ENCODE measurements at regions not wholly inside any gene's neighbourhood (a gene's known extent, or its start where the extent isn't known, plus 50 kb on each side); places are given as distances from the start of the nearest gene placed in this dataset.

GRCh38 chr6:109295109-109295773 lies 87.0 kb downstream of the CD164 start:
- no peak for DNase-seq

GRCh38 chr6:109292983-109293586 lies 89.2 kb downstream of the CD164 start:
- DNase-seq: no peak

GRCh38 chr6:109292420-109292819 lies 89.8 kb downstream of the CD164 start:
- DNase-seq: no peak

GRCh38 chr6:109291902-109292301 lies 90.4 kb downstream of the CD164 start:
- DNase-seq: no peak

- no peak for DNase-seq
Observed at GRCh38 chr6:109290143-109290931, 91.9 kb downstream of the CD164 start.

GRCh38 chr6:109285366-109285765 lies 96.9 kb downstream of the CD164 start:
- no peak for DNase-seq

GRCh38 chr6:109284675-109285074 lies 97.6 kb downstream of the CD164 start:
- no peak for DNase-seq

- no peak for DNase-seq
Observed at GRCh38 chr6:109282756-109283155, 99.5 kb downstream of the CD164 start.

GRCh38 chr6:109279628-109280027 lies 102.6 kb downstream of the CD164 start:
- no peak for DNase-seq

GRCh38 chr6:109271622-109272021 lies 110.6 kb downstream of the CD164 start:
- DNase-seq: no peak

GRCh38 chr6:109269953-109270517 lies 112.2 kb downstream of the CD164 start:
- DNase-seq: no peak

GRCh38 chr6:109269057-109269456 lies 113.2 kb downstream of the CD164 start:
- DNase-seq: no peak

GRCh38 chr6:109265530-109265929 lies 116.7 kb downstream of the CD164 start:
- no peak for DNase-seq

GRCh38 chr6:109263873-109264700 lies 118.2 kb downstream of the CD164 start:
- DNase-seq: no peak

- no peak for DNase-seq
Observed at GRCh38 chr6:109262261-109262660, 120.0 kb downstream of the CD164 start.

GRCh38 chr6:109261811-109262210 lies 120.5 kb downstream of the CD164 start:
- no peak for DNase-seq

- no peak for DNase-seq
Observed at GRCh38 chr6:109260701-109261100, 121.6 kb downstream of the CD164 start.

GRCh38 chr6:109260126-109260525 lies 122.1 kb downstream of the CD164 start:
- DNase-seq: no peak

- DNase-seq: no peak
Observed at GRCh38 chr6:109258129-109258528, 124.1 kb downstream of the CD164 start.

- no peak for DNase-seq
Observed at GRCh38 chr6:109257494-109257893, 124.8 kb downstream of the CD164 start.

- DNase-seq: no peak
Observed at GRCh38 chr6:109255946-109256640, 126.2 kb downstream of the CD164 start.

- DNase-seq: no peak
Observed at GRCh38 chr6:109255087-109255486, 127.2 kb downstream of the CD164 start.

Measured in activated CD4-positive, alpha-beta T cell treated with anti-CD3 and anti-CD28 coated beads for 48 hours (primary cell).